ENCODE measurements at regions not wholly inside any gene's neighbourhood (a gene's known extent, or its start where the extent isn't known, plus 50 kb on each side); places are given as distances from the start of the nearest gene placed in this dataset.

- no peak for DNase-seq (ENCODE audit: low read depth in 1 of 2, low spot score in 1 of 2)
- TF ChIP-seq JUND (IDR thresholded peaks at IDR 0.05; ENCODE audit: low read depth) = no peak
- in situ Hi-C loops (cut with HindIII; ENCODE audit: low pct_unique_long_range_greater_than_20kb, low sequenced_read_pairs) = no loop called here
Observed at GRCh38 chr1:29518183-29518835, 282.0 kb downstream of the PTPRU start.

- DNase-seq (ENCODE audit: low read depth in 1 of 2, low spot score in 1 of 2) = no peak
- in situ Hi-C loops (cut with HindIII; ENCODE audit: low pct_unique_long_range_greater_than_20kb, low sequenced_read_pairs) = no loop called here
- TF ChIP-seq JUND (IDR thresholded peaks at IDR 0.05; ENCODE audit: low read depth) = no peak
Observed at GRCh38 chr1:29517251-29518086, 281.1 kb downstream of the PTPRU start.

- no peak for TF ChIP-seq JUND (IDR thresholded peaks at IDR 0.05; ENCODE audit: low read depth)
- no peak for DNase-seq (ENCODE audit: low read depth in 1 of 2, low spot score in 1 of 2)
- in situ Hi-C loops (cut with HindIII; ENCODE audit: low pct_unique_long_range_greater_than_20kb, low sequenced_read_pairs) = no loop called here
Observed at GRCh38 chr1:29516063-29516820, 279.9 kb downstream of the PTPRU start.

GRCh38 chr1:29515170-29515955, 279.0 kb downstream of the PTPRU start:
- no peak for DNase-seq (ENCODE audit: low read depth in 1 of 2, low spot score in 1 of 2)
- TF ChIP-seq JUND (IDR thresholded peaks at IDR 0.05; ENCODE audit: low read depth) = no peak
- in situ Hi-C loops (cut with HindIII; ENCODE audit: low pct_unique_long_range_greater_than_20kb, low sequenced_read_pairs) = no loop called here

DNA sequence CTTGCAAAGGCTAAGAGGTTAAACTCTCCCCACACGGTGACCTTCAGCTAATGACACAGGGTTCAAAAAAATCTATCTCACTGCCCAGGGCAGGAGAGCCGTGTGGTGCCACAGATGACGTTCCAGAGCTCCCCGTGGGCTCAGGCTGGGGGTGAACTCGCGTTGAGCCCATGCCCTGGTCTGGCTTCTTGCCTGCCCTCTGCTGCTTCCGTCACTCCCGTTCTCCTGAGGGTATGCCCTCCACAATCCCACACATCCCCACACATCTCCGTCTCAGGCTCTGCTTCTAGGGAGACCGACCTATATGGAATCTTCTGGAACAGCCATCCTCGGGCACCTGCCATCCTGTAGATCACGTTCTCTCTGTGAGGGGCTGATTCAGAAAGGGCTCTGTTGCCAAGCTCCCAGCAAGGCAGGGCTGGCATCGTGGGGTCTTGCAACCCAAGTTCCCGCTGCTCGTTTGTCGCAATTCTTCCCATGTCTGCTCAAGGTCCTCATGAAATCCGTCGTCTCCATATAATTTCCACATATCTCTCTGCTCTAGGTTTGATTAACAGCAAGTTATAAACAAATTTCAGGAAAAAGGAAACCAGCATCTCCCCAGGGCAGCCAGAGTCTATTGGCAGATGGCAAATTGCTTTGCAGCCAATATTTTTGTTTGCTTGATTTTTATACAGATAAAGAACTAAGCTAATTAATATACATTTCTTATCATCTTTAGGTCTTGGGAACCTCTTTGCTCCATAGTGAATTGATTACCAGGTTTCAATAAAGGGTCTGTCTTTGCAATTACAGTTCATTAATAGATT, 278.2 kb downstream of the PTPRU start:
- in situ Hi-C loops (cut with HindIII; ENCODE audit: low pct_unique_long_range_greater_than_20kb, low sequenced_read_pairs) = no loop called here
- no peak for TF ChIP-seq JUND (IDR thresholded peaks at IDR 0.05; ENCODE audit: low read depth)
- no peak for DNase-seq (ENCODE audit: low read depth in 1 of 2, low spot score in 1 of 2)

DNA sequence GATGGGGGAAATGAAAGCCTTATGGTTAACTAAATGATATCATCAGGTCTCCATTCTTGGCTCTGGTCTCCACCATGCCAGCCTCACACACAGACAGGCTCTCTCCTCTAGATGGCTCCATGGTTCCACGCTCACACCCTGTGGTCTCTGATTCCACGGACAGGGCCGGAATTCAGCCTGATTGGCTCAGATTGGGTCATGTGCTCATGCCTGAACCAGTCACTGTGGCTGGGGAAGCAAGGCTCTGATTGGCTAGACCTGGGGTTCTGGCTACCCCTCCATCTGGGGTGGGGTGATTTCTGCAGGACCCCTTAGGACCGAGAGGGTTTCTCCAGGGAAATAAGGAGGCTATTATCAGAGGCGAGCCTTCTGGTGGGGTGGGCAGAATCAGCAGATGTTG, 277.0 kb downstream of the PTPRU start:
- peak; percentile 16 to 63 for DNase-seq (ENCODE audit: low read depth in 1 of 2, low spot score in 1 of 2)
- in situ Hi-C loops (cut with HindIII; ENCODE audit: low pct_unique_long_range_greater_than_20kb, low sequenced_read_pairs) = no loop called here
- no peak for TF ChIP-seq JUND (IDR thresholded peaks at IDR 0.05; ENCODE audit: low read depth)

DNA sequence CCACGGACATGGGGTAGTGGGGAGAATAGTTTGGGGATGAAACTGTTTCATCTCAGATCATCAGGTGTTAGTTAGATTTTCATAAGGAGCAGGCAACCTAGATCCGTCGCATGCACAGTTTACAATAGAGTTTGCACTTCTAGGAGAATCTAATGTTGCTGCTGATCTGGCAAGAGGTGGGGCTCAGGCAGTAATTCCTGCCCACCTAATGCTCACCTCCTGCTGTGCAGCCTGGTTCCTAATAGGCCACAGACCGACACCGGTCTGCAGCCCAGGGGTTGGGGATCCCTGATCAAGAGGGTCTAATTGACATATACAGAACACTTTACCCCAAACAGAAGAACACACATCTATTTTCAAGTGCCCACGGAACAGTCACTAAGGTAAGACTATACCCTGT, 275.1 kb downstream of the PTPRU start:
- no peak for TF ChIP-seq JUND (IDR thresholded peaks at IDR 0.05; ENCODE audit: low read depth)
- no peak for DNase-seq (ENCODE audit: low read depth in 1 of 2, low spot score in 1 of 2)
- in situ Hi-C loops (cut with HindIII; ENCODE audit: low pct_unique_long_range_greater_than_20kb, low sequenced_read_pairs) = no loop called here

DNA sequence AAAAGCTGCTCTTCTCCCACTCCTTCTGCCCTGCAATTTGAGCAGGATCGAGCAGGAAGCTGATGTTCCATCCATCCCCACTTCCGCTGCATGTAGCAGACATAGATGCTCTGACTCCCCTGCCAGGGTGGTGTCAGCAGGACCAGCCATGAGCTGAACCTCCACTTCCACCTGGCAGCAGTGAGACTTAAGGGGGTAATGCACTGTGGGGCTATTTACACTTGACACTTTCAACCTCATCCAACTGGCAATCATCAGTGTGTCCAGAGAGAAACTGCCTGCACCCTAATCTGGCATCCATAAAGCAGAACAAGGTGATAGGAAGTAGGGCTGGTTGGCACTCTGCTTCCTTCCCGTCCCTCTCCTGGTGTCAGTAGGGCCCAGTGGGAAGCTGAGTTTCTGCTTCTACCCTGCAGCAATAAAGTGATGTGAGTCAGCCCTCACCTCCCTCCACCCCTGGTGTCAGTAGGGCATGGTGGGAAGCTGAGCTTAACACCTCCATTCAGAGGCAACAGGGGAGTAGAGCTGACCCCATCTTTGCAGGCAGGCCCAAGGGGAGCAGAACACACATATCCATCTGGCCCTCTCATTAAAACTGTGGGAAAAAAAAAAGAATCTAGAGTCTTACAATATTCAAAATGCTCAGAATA, 272.3 kb downstream of the PTPRU start:
- in situ Hi-C loops (cut with HindIII; ENCODE audit: low pct_unique_long_range_greater_than_20kb, low sequenced_read_pairs) = no loop called here
- DNase-seq (ENCODE audit: low read depth in 1 of 2, low spot score in 1 of 2) = no peak
- TF ChIP-seq JUND (IDR thresholded peaks at IDR 0.05; ENCODE audit: low read depth) = no peak

DNA sequence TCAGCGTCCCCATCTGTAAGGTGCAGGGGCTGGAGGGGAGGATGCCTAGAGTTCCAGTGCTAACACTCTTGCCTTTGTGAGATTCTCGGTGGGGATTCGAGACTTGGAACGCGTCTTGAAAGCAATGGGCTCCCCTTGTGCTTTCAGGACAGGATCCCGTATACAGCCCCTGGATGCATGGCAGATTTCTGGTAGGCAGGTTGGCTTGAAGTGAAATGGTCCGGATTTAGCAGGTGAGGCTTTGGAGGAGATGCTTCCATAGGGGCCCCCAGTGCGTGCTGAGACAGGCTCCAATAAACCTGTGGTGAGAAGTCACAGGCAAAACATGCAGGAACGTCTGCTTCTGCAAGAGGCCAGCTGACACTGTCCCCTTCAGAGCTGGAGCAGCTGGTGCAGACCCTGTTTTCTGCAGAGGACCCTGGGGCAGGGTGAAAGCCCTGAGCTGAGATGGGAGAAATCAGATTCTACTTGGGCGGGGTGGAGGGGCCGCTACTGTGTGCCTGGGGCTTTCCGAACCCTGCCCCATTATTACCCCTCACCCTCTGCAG, 270.4 kb downstream of the PTPRU start:
- no peak for DNase-seq (ENCODE audit: low read depth in 1 of 2, low spot score in 1 of 2)
- in situ Hi-C loops (cut with HindIII; ENCODE audit: low pct_unique_long_range_greater_than_20kb, low sequenced_read_pairs) = no loop called here
- no peak for TF ChIP-seq JUND (IDR thresholded peaks at IDR 0.05; ENCODE audit: low read depth)

GRCh38 chr1:29505532-29506220, 269.4 kb downstream of the PTPRU start:
- in situ Hi-C loops (cut with HindIII; ENCODE audit: low pct_unique_long_range_greater_than_20kb, low sequenced_read_pairs) = no loop called here
- DNase-seq (ENCODE audit: low read depth in 1 of 2, low spot score in 1 of 2) = no peak
- TF ChIP-seq JUND (IDR thresholded peaks at IDR 0.05; ENCODE audit: low read depth) = no peak

Measured in T47D (cell line).